OCI-LY1 (cell line): ENCODE measurements at regions not wholly inside any gene's neighbourhood (a gene's known extent, or its start where the extent isn't known, plus 50 kb on each side); places are given as distances from the start of the nearest gene placed in this dataset.

Source experiments
- EZH2 ChIP-seq: fragments of 200-600 bp; sonication (generic), shearing (Covaris generic); IDR thresholded peaks from 2 replicates; pipeline ENCODE4 v1.8.0; 2017; ENCODE audit warnings: borderline replicate concordance, mixed run types, mild to moderate bottlenecking, antibody characterized with exemption, low read length, moderate library complexity, mixed read lengths
- TF ChIP-seq, protein P1 (sequence below): fragments of 200-600 bp; sonication (generic), shearing (Covaris generic); IDR thresholded peaks from 2 replicates; pipeline ENCODE4 v1.5.1; 2017; ENCODE audit warnings: mild to moderate bottlenecking, antibody characterized with exemption, low read length, moderate library complexity, mixed read lengths

DNA sequence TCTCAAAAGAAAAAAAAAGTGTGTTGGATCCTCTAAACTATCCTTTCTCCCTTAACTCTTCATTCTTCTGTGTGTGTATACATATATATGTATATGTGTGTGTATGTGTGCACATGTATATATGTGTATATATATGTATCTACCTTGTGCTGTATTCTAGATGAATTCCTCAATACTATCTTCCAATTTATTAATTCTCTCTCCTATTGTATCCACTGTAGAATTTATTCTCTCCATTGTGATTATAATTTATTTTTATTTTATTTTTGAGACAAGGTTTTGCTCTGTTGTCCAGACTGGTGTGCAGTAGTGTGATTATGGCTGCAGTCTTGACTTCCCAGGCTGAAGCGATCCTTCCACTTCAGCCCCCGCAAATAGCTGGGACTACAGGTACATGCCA is 147.1 kb upstream of the ZNF618 start:
- TF ChIP-seq, protein P1, sequence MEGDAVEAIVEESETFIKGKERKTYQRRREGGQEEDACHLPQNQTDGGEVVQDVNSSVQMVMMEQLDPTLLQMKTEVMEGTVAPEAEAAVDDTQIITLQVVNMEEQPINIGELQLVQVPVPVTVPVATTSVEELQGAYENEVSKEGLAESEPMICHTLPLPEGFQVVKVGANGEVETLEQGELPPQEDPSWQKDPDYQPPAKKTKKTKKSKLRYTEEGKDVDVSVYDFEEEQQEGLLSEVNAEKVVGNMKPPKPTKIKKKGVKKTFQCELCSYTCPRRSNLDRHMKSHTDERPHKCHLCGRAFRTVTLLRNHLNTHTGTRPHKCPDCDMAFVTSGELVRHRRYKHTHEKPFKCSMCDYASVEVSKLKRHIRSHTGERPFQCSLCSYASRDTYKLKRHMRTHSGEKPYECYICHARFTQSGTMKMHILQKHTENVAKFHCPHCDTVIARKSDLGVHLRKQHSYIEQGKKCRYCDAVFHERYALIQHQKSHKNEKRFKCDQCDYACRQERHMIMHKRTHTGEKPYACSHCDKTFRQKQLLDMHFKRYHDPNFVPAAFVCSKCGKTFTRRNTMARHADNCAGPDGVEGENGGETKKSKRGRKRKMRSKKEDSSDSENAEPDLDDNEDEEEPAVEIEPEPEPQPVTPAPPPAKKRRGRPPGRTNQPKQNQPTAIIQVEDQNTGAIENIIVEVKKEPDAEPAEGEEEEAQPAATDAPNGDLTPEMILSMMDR, result no peak
- no peak for TF ChIP-seq EZH2
